Fibroblast of gingiva (primary cell): ENCODE measurements at regions not wholly inside any gene's neighbourhood (a gene's known extent, or its start where the extent isn't known, plus 50 kb on each side); places are given as distances from the start of the nearest gene placed in this dataset.

Experiments
- DNase-seq: peaks from one replicate; pipeline ENCODE4 v3.0.0-alpha.2; 2011; ENCODE audit warnings: low read depth

DNA sequence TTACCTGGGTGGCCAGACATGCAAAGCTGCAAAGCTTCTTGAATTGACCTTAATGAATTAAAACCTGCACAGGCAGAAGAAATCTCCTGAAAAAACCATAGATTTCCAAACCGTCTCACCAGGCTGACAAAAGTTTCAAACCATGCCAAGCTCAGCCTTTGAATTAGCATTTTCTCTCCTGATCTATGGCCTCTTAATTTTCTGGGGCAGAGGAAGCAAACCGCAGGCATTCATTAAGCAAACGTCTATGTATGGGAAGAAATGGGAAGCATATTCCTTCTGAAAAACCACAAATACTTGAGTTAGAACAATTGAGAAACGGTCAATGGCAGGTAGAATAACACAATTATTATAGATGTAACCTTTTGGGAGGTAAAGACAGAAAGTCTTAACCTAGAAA, 500.2 kb upstream of the NR2F2 start:
- no peak for DNase-seq

DNA sequence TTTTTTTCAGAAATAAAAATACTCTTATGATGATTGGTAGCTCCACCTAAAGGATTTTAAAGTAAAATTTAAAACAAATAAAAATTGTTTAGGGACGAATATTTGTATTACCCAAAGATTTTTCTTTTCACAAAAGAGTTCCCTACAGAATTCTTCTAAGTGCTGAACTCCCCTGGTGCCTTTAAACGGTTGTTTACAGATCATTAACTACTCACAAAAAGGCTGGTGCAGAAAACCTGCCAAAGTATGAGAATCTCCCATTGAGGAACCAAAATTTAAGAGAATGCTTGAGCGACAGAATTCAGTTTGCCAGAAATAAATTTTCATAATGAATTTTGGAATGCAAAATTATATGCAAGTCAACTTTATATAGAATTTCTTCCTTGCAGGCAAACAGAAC, 497.8 kb upstream of the NR2F2 start:
- DNase-seq: no peak

DNA sequence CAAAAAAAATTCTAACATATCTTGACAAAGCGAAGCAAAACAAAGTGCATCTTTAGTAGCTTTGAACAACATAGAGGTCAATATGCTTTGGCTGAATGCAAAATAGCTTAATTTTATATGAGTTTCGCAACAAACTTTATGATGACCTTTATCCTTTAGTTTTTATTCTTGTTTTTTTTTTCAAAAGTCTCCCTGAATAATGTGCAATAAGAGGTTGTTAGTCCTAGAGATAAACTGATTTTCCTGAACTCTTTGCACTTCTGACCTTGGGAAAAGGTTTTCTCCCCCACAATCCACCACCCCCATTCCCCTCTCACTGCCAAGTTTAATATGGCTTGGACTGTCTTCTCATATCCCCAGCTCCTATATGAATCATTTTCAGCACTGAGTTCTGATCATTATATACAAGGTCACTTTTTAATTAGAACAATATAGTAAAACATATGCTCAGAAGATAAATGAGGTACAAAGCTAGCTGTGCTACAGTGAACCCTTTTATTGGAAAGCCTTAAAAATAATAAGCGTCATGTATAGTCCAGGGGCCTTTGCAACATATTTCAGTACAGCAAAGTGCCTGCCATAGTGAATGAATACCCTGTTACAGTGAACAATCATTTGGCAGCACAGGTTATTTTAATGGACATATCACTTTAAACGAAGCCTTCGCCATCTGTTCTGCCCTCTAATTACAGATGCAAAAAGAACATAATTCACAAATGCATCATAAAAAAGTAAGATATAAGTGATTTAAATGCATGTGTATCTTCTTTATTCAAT, 496.3 kb upstream of the NR2F2 start:
- DNase-seq: no peak

DNA sequence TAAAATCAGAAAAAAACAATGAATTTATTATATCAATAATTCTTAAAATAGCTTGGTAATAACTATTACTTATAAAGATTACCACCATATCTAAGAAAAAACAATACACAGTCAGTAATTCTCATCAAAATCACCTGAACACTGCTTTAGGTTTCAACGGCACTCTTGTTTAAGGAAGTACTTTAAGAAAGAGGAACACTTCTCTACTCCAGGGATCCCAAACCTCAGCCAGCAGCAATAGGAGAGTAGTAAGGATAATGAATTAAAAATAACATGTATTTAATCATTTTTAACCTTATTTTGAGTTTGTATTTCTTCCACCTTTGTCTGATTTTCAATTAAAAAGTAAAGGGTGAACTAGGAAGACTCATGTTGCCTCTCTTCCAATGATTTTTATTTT, 494.0 kb upstream of the NR2F2 start:
- no peak for DNase-seq

DNA sequence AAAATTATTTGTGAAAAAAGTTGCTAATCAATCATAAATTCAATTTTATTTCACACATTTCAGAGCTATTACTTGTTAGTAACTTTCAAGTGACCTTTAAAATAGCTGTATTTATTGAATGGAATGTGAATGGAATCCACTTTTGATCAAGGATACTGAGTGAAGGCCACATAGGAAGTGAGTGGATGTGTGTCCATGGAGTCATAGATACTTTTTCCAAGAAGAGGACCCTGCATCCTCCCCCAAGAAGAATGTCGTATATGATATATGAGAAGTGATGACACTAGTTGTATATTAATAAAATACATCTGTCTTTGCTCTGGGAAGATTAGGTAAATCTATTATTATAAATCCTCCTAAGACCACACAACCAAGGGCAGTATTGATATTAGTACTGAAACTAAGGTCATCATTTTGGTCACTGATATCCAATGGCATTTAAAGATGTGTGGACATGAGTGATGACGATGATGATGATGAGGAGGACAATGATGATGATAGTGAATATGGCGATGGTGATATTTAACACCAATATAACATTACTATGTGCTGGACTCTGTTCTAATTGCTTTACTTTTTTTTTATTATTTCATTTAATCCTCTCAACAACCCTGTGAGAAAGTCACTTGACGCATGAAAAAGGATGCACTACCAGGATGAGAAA, 493.0 kb upstream of the NR2F2 start:
- DNase-seq: no peak

DNA sequence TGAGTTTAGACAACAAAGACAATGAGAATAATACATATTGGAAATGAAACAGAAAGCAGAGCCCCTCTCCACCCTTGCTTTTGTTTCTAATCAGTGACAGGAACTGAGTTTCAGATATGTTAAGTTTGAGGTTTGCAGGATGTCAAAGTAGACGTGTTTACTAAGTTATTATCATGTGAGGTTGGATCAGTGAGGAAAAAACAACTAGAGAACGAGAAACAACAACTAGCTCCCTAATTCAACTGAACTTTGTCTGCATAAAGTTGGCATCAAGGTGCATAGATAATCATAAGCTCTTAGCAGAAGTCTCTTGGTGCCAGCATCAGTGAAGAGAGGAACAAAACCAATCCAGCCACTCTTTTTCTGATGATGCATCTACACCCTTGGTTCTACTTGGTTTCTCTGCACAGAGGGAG, 491.1 kb upstream of the NR2F2 start:
- DNase-seq: no peak

DNA sequence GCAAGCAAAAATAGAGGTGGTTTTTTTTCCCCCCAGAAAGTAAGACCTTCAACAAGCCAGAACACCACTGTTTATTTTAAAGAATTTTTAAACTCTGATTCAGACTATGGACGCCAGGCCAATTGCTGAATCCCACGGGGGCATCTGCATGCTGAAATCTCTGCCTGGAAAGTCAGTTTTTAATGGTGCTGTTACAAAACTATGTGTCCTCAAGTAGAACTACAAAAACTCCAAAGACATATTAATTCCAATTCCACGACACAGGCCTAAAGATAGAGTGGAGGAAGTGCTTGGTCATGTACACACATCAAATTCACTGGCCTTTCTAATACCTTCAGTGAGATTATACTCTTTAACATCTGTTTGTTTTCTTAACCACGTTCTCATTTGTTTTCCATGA, 490.5 kb upstream of the NR2F2 start:
- DNase-seq: peak; percentile 96

DNA sequence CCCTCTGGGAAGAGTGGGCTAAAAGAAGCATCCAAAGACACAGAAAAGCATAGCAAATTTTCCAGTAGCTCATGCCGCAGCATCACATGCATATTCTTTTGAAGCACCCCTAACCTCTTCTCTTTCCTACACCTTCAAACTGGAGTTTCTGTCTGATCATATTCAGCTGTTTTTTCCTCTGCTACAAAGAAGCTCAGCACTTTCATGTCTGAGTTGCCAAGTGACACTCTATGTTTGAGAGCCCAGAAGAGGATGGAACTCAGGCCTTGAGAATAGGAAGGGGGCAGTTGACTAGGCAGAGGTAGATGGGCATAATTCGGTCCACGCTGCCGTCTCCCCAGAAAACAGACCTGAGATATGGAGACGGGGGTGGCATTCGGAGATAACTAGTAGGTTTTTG, 489.6 kb upstream of the NR2F2 start:
- DNase-seq: no peak

DNA sequence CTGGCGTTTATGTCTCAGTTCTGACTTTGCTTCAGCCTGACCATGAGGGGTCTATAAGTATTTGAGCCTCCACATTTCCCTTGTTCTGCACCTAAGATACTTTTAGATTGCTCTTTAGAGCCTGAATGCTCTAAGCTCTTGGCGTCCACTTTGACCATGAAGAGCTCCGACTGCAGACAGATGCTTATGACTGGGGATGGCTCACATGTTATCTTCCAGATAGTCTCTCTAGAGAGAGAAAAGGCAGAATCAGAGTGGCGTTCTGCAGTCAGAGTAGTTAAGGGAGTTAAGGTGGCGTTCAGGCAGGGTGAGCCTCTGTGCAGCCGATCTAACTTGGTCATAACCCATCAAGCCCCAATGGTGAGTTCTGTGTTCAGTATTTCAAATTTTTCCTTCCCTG, 487.9 kb upstream of the NR2F2 start:
- DNase-seq: no peak

DNA sequence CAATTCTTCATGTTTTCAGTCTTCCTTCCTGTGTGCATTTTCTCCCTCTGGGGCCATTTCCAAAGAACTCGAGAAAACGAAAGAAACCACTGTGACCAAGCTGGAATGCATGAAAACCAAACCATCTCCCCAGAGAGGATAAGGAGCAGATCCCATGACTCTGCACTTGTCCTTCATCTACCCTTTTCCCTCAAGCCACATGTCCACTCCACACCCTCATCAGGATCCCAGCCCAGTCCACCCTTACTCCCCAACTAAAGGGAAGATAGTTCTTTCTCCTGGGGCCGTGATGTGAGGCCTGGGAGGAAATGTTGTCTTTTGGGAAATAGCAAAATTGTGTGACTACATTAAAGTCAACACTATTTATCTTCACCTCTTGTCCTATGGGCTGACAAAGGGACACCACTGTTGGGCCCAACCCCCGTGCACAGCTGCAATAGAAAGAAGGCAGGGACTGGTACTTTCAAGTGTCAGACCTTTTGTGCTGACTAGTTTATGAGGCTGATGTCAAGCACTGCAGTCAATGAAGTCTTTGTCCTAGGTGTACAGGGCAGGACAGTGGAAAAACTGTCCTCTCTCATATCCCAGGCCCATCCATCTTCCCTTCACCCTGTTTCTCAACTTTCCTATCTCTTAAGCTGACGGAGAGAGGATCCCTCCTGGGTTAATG, 487.1 kb upstream of the NR2F2 start:
- DNase-seq: peak; percentile 89

DNA sequence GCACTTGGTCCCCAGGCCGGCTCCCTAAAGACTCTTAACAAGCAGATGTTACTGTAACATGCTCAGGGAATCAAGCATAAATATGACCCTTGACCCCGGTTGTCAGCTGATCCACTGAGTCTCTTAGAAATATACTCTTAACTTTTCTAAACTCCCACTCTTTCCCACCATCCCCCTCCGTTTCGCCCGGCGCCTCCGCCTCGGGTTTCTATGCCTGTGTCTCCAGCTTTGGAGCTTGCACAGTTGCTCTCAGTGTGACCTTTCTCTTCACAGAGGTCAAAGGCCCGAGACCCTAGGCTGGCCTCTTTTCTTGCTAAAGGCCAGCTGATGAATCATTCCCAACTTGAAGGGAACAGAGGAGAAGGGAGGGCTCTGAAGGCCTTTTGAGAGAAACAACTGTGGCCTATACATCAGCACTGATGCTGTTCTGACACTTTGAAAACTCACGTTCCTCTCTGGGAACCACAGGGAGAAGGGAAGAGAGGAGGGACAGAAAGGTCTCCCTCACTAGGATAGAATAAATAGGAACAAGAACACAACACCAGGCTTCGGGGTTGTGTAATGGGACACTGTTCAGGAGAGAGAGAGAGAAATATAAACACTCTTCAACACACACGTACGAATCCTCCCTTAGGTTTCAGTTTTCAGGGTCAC, 484.5 kb upstream of the NR2F2 start:
- DNase-seq: peak; percentile 84

DNA sequence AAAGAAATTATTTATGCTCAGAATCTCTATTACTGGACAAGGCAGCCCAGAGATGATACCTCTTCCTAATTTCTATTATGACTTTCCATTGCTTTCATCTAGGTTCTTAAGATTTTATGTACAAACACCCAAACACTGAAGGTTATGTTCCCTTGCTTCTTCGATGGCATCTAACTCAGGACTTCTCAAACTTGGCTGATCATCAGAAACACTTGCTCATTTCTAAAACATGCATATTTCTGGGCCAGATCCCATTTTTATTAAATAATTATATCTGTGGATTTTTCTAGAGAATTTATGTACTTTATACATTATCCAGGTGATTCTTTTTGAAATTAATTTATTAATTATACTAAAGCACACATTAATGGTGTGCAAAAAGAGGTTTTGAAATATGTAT, 482.4 kb upstream of the NR2F2 start:
- DNase-seq: peak; percentile 9

DNA sequence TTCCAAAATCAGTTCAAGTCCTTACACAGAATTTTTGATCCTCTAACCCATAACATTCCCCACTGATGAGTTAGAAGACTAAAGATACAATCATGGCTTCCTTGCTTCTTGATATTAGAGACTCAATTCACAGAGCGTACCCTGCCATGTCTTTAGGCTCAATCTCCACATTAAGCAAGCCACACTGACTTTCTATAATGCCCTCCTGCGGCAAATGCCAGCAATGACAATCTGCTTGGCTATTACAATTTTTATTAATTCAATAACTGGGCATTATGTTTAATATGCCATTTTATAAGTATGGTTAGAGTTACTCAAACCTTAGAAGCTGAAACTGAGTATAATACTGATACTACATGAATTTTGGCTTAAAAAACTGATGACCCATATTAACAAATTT, 479.7 kb upstream of the NR2F2 start:
- no peak for DNase-seq

DNA sequence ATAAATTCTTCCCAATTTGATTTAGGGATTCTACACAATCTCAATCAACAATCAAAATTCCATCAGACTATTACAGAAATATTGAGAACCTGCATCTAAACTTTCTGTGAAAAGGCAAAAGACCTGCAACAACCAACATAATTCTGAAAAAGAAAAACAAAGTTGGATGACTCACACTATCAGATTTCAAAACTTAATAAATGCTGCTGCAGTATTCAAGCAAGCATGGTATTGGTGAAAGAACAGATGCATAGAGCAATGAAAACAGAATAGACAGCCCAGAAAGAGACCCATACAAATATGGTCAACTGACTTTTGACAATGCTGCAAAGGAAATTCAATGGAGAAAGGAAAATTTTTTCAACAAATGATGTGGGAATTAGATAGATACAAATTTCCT, 477.1 kb upstream of the NR2F2 start:
- peak; percentile 17 for DNase-seq

DNA sequence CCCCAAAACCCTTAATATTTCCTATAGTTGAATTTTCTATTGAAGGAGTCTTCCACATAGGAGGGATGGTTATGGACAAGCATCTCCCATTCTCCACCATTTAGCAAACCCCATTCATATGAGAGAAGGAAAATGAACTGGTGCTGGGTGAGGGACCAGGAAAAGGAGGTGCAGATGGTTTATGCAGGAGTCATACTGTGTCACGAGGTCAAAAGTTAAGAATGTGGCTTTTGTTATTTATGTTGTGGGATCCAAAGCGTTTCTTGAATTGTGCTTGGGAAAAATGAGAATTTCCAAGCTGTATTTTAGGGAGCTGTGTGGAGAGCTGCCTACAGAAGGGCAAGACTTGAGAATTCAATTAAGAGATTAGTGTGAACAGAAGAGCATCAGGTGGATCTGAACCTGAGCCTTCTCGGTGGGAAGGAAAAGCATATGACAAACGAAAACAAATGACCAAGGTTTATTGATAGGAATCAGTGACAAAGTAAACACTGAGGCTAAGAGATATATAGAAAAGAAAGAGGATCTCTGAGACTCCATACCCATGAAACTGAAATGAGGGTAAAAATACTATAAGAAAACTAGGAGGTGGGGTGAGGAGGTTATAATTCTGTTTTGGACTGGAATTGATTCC, 473.3 kb upstream of the NR2F2 start:
- DNase-seq: peak; percentile 48

DNA sequence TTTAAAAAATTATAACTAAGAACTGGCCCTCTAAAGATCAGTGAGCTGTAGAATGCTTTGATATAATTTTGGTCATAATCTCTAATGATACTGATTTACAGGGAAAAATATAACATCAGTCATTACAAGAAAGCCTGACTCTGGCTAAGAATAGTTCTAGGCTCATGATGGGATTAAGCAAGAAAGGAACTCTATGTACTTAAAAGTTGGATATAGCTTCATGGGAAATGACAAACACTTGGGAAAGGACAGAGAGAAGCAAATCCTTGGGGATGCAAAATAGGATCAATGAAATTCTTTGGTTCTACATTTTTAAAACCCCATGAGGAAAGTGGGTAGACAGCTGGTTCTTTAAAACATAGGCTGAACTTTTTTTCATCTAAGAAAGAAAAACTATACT, 472.7 kb upstream of the NR2F2 start:
- DNase-seq: peak; percentile 83

DNA sequence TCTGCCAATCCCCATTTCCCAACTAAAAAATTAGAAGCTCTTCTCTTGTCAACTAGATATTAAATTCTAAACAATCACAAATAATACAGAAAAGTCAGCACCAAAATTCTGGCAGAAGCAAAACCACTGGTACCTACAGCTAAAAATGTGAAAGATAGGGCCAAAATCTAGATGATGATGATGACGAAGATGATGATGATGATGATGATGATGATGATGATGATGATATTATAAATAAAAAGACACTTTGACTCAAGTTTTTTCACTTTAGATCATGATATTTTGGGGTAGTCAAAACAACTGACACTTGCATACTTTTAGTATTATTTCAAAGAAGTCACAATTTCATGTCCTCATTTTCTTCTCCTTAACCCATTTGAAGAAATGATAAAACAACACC, 470.1 kb upstream of the NR2F2 start:
- no peak for DNase-seq

DNA sequence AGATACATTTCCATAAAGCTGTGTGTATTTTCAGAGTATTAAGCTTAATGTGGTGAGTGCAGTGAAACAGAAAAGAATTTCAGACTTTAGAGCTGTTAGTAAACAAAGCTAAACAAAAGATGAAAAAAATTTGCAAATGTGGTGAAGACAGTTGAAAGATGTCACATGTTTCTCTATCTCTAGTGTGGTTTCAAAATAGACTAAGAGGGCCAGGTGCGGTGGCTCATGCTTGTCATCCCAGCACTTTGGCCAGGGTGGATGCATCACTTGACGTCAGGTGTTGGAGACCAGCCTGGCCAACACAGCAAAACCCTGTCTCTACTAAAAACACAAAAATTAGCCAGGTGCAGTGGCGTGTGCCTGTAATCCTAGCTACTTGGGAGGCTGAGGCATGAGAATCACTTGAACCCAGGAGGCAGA, 466.0 kb upstream of the NR2F2 start:
- DNase-seq: no peak

DNA sequence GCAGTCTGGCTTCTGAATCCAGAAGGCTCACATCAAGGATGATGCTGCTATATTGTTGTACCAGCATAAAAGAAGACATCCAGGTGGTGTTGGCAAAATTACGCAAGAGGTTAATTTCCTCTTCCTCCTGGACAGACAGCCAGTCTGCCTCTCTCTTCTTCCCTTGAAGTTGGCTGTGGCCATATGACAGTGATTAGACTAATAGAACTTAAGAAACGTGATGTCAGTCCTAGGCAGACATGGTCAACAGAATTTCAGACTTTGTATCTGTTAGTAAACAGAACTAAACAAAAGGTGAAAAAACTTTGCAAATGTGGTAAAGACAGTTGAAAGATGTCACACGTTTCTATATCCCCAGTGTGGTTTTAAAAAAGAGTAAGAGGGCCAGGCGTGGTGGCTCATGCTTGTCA, 465.2 kb upstream of the NR2F2 start:
- no peak for DNase-seq

DNA sequence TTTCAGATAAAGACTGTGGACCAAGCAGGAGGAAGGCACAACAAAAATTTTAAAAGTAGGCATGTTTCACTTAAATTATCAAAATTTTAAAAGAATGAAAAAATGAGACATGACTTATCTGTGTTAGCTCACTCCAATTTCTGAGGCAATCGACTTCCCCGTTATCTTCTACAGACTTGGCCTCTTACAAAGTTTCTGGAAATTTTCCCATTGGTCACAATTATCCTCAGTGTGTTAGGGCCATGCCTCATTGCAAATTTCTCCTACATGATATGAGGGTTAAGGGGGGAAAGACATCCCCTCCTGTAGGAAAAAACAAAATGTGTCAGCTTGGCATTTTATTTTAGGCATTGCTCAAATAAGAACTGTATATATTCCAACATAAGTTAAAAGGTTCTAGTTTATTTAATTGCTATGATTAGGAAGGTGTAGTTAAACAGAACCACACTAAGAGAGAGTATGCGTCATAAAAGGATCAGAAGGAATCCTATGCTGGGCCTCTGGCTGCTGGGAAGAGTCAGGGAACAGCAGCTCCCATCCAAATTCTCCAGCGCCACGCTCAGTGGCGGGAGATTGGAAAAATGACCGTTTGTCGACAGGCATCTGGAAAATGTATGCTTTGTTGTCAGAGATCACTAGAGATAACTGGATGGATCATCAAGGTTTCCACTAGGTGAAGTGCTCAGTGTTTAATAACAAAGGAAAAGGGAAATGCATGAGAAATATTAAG, 463.6 kb upstream of the NR2F2 start:
- no peak for DNase-seq

DNA sequence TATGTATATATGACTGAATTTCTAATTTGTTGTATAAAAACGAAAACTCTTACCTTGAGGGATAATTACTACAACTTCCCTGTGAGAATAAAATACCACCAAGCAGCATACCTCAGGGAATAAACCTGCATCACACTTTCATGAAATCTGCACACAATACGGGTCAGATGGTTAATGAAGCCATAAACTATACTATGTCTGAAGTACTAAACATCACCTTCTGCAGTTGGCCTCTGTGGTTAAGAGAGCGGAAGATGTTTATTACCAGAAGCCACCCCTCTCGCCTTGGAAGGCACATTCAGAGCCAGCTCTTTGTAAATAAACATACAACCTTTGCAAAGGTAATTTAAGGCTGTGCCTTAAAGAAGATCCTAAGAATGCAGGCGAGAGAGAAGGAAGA, 462.1 kb upstream of the NR2F2 start:
- DNase-seq: no peak

DNA sequence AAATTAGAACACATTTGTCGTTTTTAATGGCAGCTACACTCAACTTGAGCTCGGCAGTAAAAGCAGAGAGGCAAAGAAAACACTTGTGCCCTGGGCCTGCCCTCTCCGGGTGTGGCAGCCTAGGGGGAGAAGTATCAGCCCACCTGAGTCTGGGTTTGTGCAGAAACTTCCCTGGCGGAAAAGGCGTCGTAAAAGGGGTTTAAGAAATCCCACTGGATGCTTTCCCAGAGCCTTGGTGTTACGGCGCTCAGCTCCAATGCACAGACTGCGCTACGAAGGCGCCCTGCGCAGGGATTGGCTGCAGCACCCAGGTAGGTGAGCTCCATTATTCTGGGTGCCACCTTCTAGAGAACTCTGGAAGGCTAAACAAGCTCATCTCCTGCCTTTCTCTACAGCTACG, 461.5 kb upstream of the NR2F2 start:
- no peak for DNase-seq
